B cell (primary cell): ENCODE measurements at regions not wholly inside any gene's neighbourhood (a gene's known extent, or its start where the extent isn't known, plus 50 kb on each side); places are given as distances from the start of the nearest gene placed in this dataset.

Source experiments
- ATAC-seq: fragments of 200-7000 bp; cut with Tn5 transposase; one replicate; pipeline ENCODE4 v1.10.0; 2021; ENCODE audit warnings: low read depth, mild to moderate bottlenecking, moderate number of reproducible peaks, moderate library complexity
- CTCF ChIA-PET: fragments of 350-600 bp; sonication (Branson Sonifier 250); formaldehyde crosslinking; loops from one replicate; lab custom pipeline; 2021; ENCODE audit warnings: antibody characterized with exemption, inconsistent platforms; lab: Charles Lee
- POLR2A ChIA-PET: fragments of 350-600 bp; sonication (Branson Sonifier 250); formaldehyde crosslinking; loops from one replicate; lab custom pipeline; 2021; ENCODE audit warnings: antibody characterized with exemption; lab: Charles Lee
- DNase-seq: peaks from one replicate; pipeline ENCODE4 v3.0.0; 2013
- H2AFZ ChIP-seq: 2 replicates; pipeline ENCODE4 v1.6.1; 2012; ENCODE audit warnings: mild to moderate bottlenecking, low read depth, low read length; ENCODE audit not compliant: insufficient read depth, poor library complexity, severe bottlenecking
- H3K27ac ChIP-seq, 2 donors: 1 replicate in 1 of 2; 2 replicates in 1 of 2; pipeline ENCODE4 v1.5.1; 2012 to 2013; ENCODE audit warnings: low read length in 2 of 2, mild to moderate bottlenecking in 2 of 2, moderate library complexity in 1 of 2
- H3K27me3 ChIP-seq, 4 experiments: fragments of 200-600 bp in 1 of 4; sonication (generic) in 1 of 4; replicated peaks in 1 of 4; 1 replicate in 2 of 4; 2 replicates in 2 of 4; pipeline versions ENCODE4 v1.6.1 to v1.7.0; 2013 to 2016; ENCODE audit warnings: low read length in 3 of 4, mild to moderate bottlenecking in 2 of 4, mixed read lengths in 1 of 4, moderate library complexity in 1 of 4; ENCODE audit not compliant: insufficient read depth in 4 of 4, control insufficient read depth in 3 of 4; ENCODE audit errors: control extremely low read depth in 1 of 4
- H3K36me3 ChIP-seq, 2 experiments: replicated peaks in 1 of 2; 1 replicate in 1 of 2; 2 replicates in 1 of 2; pipeline versions ENCODE4 v1.6.1 to v1.7.1; 2013; ENCODE audit warnings: low read length in 1 of 2; ENCODE audit not compliant: insufficient read depth in 2 of 2, control insufficient read depth in 1 of 2; ENCODE audit errors: control extremely low read depth in 1 of 2, extremely low read depth in 1 of 2
- H3K4me1 ChIP-seq, 2 donors: fragments of 200-600 bp in 1 of 2; sonication (generic) in 1 of 2; 1 replicate in 1 of 2; 2 replicates in 1 of 2; pipeline versions ENCODE4 v1.5.1 to v1.6.1; 2013 to 2017; ENCODE audit warnings: low read length in 2 of 2; ENCODE audit not compliant: control insufficient read depth in 2 of 2, insufficient read depth in 2 of 2
- H3K4me2 ChIP-seq: replicated peaks from 2 replicates; pipeline ENCODE3; 2012; ENCODE audit warnings: mild to moderate bottlenecking, low read depth, low read length; ENCODE audit not compliant: poor library complexity, severe bottlenecking
- H3K4me3 ChIP-seq, 5 experiments: fragments of 200-600 bp in 1 of 5; sonication (generic) in 1 of 5; 1 replicate in 3 of 5; 2 replicates in 2 of 5; pipeline versions ENCODE4 v1.5.1 to v1.7.0; 2011 to 2016; ENCODE audit warnings: low read length in 4 of 5, mild to moderate bottlenecking in 4 of 5, low read depth in 2 of 5, control low read depth in 1 of 5, moderate library complexity in 1 of 5; ENCODE audit not compliant: insufficient read depth in 1 of 5; ENCODE audit errors: control extremely low read depth in 1 of 5, extremely low read depth in 1 of 5
- H3K79me2 ChIP-seq: fragments of 200-600 bp; sonication (generic); one replicate; pipeline ENCODE4 v1.6.0; 2016; ENCODE audit warnings: low read length; ENCODE audit not compliant: control insufficient read depth, insufficient read depth
- H3K9ac ChIP-seq: fragments of 200-600 bp; sonication (generic); 2 replicates; pipeline ENCODE4 v1.6.1; 2017; ENCODE audit warnings: mild to moderate bottlenecking, low read length, moderate library complexity
- H3K9me3 ChIP-seq, 3 donors: one replicate each; pipeline versions ENCODE4 v1.6.1 to v1.7.1; 2013; ENCODE audit warnings: low read length in 2 of 3; ENCODE audit not compliant: control insufficient read depth in 2 of 3, insufficient read depth in 1 of 3; ENCODE audit errors: control extremely low read depth in 1 of 3
- H4K20me1 ChIP-seq: 2 replicates; pipeline ENCODE4 v1.6.0; 2012; ENCODE audit warnings: mild to moderate bottlenecking, low read length; ENCODE audit not compliant: insufficient read depth, control insufficient read depth, poor library complexity, severe bottlenecking
- H3K27ac Mint-ChIP-seq: one replicate; pipeline ENCODE4 v1.8.0; 2021; ENCODE audit warnings: mixed read lengths
- H3K27me3 Mint-ChIP-seq: one replicate; pipeline ENCODE4 v1.8.0; 2021; ENCODE audit warnings: mixed read lengths
- H3K4me1 Mint-ChIP-seq: one replicate; pipeline ENCODE4 v1.8.0; 2021; ENCODE audit warnings: mixed read lengths
- H3K4me3 Mint-ChIP-seq: one replicate; pipeline ENCODE4 v1.8.0; 2021; ENCODE audit warnings: mixed read lengths
- H3K9me3 Mint-ChIP-seq: one replicate; pipeline ENCODE4 v1.8.0; 2022; ENCODE audit warnings: mixed read lengths; ENCODE audit not compliant: insufficient read depth
- EZH2 ChIP-seq: IDR thresholded peaks from 2 replicates; pipeline ENCODE4 v1.6.1; 2012; ENCODE audit warnings: borderline replicate concordance, low read depth, mild to moderate bottlenecking, moderate library complexity, low read length; ENCODE audit not compliant: insufficient read depth, poor library complexity, severe bottlenecking
- WGBS: methylation state at CpG from one replicate; pipeline ENCODE4 v1.1.5; 2013; ENCODE audit warnings: missing lambda C conversion rate; ENCODE audit not compliant: insufficient coverage; 5-methylcytosine and 5-hydroxymethylcytosine counted together
- intact Hi-C: fragments of 100-400 bp; cut with micrococcal nuclease; formaldehyde crosslinking; loops from one replicate; pipeline ENCODE4 v1.10.0; 2022
- TF ChIP-seq, protein P1 (sequence below): fragments of 200-600 bp; IDR thresholded peaks from one replicate; pipeline ENCODE4 v1.8.0; 2022; ENCODE audit warnings: antibody characterized with exemption, mild to moderate bottlenecking

DNA sequence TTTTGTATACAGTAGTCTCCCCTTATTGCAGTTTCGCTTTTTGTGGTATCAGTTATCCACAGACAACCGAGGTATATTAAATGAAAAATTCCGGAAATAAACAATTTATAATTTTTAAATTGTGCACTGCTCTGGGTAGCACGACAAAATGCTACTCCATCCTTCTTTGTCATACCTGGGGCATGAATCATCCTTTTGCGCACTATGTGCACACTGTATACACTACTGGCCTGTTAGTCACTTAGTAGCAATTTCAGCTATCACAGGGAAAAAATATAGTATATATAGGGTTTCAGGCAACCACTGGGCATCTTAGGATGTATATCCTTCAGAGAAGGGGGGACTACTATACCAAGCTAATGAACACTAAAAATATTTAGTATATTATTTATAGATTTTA, 198.8 kb upstream of the FAT4 start:
- Histone ChIP-seq H3K4me3 (no peak overlapping the region), H3K27me3 (no peaks in the 10 kb centered on the region), H3K79me2 (no peaks in the 10 kb centered on the region), H3K9me3 (no peaks in the 10 kb centered on the region), H3K9ac (no peak overlapping the region), H2AFZ (no peak overlapping the region), H3K36me3 (no peaks in the 10 kb centered on the region), H3K4me2 (no peak overlapping the region), H4K20me1 (no peaks in the 10 kb centered on the region), H3K27ac (no peak overlapping the region), H3K4me1 (no peaks in the 10 kb centered on the region)
- no peak overlapping the region for H3K27ac Mint-ChIP-seq
- ATAC-seq = no peak
- H3K9me3 Mint-ChIP-seq = peaks cover 4% of the 10 kb centered on the region
- intact Hi-C loops = no loop called here
- TF ChIP-seq, protein P1, sequence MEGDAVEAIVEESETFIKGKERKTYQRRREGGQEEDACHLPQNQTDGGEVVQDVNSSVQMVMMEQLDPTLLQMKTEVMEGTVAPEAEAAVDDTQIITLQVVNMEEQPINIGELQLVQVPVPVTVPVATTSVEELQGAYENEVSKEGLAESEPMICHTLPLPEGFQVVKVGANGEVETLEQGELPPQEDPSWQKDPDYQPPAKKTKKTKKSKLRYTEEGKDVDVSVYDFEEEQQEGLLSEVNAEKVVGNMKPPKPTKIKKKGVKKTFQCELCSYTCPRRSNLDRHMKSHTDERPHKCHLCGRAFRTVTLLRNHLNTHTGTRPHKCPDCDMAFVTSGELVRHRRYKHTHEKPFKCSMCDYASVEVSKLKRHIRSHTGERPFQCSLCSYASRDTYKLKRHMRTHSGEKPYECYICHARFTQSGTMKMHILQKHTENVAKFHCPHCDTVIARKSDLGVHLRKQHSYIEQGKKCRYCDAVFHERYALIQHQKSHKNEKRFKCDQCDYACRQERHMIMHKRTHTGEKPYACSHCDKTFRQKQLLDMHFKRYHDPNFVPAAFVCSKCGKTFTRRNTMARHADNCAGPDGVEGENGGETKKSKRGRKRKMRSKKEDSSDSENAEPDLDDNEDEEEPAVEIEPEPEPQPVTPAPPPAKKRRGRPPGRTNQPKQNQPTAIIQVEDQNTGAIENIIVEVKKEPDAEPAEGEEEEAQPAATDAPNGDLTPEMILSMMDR = no peak
- TF ChIP-seq EZH2 = no peak
- H3K4me3 Mint-ChIP-seq = no peak overlapping the region
- POLR2A ChIA-PET = no interaction called here
- CTCF ChIA-PET = no interaction called here
- H3K4me1 Mint-ChIP-seq = no peaks in the 10 kb centered on the region
- H3K27me3 Mint-ChIP-seq = no peaks in the 10 kb centered on the region
- 100% methylated on average over 1 of the region's 5 CpGs for WGBS
- DNase-seq = no peak

DNA sequence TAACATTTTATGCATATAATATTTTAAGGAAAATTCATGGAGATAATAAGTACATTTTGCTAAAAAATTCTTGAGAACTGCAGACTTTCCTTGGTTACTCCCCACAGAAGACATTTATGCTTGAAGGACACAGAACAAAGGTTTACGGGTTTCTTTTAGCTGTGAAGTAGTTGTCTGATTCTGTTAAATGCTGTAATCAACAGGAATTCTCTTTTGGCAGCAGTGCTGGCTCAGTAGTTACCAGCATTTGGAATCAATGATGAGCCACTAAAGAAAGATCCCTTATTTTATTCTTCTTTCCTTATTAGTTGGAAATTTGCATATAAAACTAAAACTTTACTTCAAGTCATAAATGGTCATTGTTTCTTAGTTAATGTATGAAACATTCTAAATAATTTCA, 199.3 kb upstream of the FAT4 start:
- Mint-ChIP-seq H3K27me3 (no peaks in the 10 kb centered on the region), H3K4me3 (no peak overlapping the region), H3K27ac (no peak overlapping the region), H3K9me3 (peaks cover 2% of the 10 kb centered on the region), H3K4me1 (no peaks in the 10 kb centered on the region)
- Histone ChIP-seq H3K9me3 (no peaks in the 10 kb centered on the region), H3K9ac (no peak overlapping the region), H3K79me2 (no peaks in the 10 kb centered on the region), H2AFZ (no peak overlapping the region), H3K4me1 (no peaks in the 10 kb centered on the region), H3K4me2 (no peak overlapping the region), H3K36me3 (no peaks in the 10 kb centered on the region), H3K27me3 (no peaks in the 10 kb centered on the region), H3K4me3 (no peak overlapping the region), H4K20me1 (no peaks in the 10 kb centered on the region), H3K27ac (no peak overlapping the region)
- ATAC-seq = no peak
- CTCF ChIA-PET = no interaction called here
- no peak for DNase-seq
- WGBS = no CpG with 5 or more reads among the region's 1 CpG
- POLR2A ChIA-PET = no interaction called here
- TF ChIP-seq, protein P1 = no peak
- no peak for TF ChIP-seq EZH2
- intact Hi-C loops = no loop called here
